Psoas muscle (tissue), 7 donors: ENCODE measurements at regions not wholly inside any gene's neighbourhood (a gene's known extent, or its start where the extent isn't known, plus 50 kb on each side); places are given as distances from the start of the nearest gene placed in this dataset.
"Not testable (repeated sequence)": the region's sequence is repeated elsewhere in the genome, so short reads cannot be mapped to it uniquely, and the experiment has no call there.

Experiments
- ATAC-seq, 4 donors: fragments of 200-7000 bp; cut with Tn5 transposase; one replicate each; pipeline ENCODE4 v1.9.1; 2020; ENCODE audit warnings: moderate library complexity in 3 of 4, mild to moderate bottlenecking in 2 of 4
- DNase-seq, 2 donors: peaks; one replicate each; pipeline ENCODE4 v3.0.0-alpha.2; 2020
- H3K27ac ChIP-seq: fragments of 200-600 bp; one replicate; pipeline ENCODE4 v1.8.0; 2022
- H3K27me3 ChIP-seq, 3 donors: fragments of 200-600 bp in 1 of 3; one replicate each; pipeline versions ENCODE4 v1.6.1 to v1.8.0; 2013 to 2022; ENCODE audit warnings: low read length in 2 of 3, mild to moderate bottlenecking in 2 of 3, moderate library complexity in 1 of 3; ENCODE audit not compliant: insufficient read depth in 3 of 3
- H3K36me3 ChIP-seq, 2 donors: fragments of 200-600 bp in 1 of 2; one replicate each; pipeline versions ENCODE4 v1.6.1 to v1.8.0; 2013 to 2022; ENCODE audit warnings: low read depth in 1 of 2, mild to moderate bottlenecking in 1 of 2, moderate library complexity in 1 of 2; ENCODE audit not compliant: insufficient read depth in 1 of 2
- H3K4me1 ChIP-seq: fragments of 200-600 bp; one replicate; pipeline ENCODE4 v1.8.0; 2022
- H3K4me3 ChIP-seq: fragments of 200-600 bp; one replicate; pipeline ENCODE4 v1.8.0; 2022; ENCODE audit warnings: mild to moderate bottlenecking
- H3K9me3 ChIP-seq: fragments of 200-600 bp; one replicate; pipeline ENCODE4 v1.8.0; 2022
- CTCF ChIP-seq: fragments of 200-600 bp; IDR thresholded peaks from one replicate; pipeline ENCODE4 v1.8.0; 2022; ENCODE audit warnings: antibody characterized with exemption
- WGBS, 3 donors: extraction: QIAGEN DNeasy Blood & Tissue Kit; methylation state at CpG; one replicate each; pipeline versions ENCODE4 v1.1.6 to v1.1.7; 2013; 5-methylcytosine and 5-hydroxymethylcytosine counted together
- intact Hi-C, 2 donors: fragments of 100-400 bp; cut with DNase I; formaldehyde crosslinking; loops; one replicate each; pipeline versions ENCODE4 v1.11.0 to v1.14.2; 2022
- donor health status: healthy with polysubstance abuse.
- donor health status: DM: no; HTN: no; CAD: no; lungs with moderate emphysema.
- donor health status: Bipolar disorder and iron deficiency.
- donor health status: healthy.
- donor health status: DM: yes; HTN: yes; CAD: no.
- donor health status: DM: no; HTN: no; CAD: no.
- donor health status: DM: yes; HTN: yes; CAD: no.

- no peak for TF ChIP-seq CTCF
- WGBS, 3 donors: 36 to 46% (median 42%) methylated on average over 4 of the region's 4 CpGs
- Histone ChIP-seq H3K36me3 (no peaks in the 10 kb centered on the region), H3K27me3 (no peaks in the 10 kb centered on the region), H3K4me1 (no peaks in the 10 kb centered on the region), H3K4me3 (no peak overlapping the region), H3K9me3 (no peaks in the 10 kb centered on the region), H3K27ac (no peak overlapping the region)
- intact Hi-C loops: no loop called here
- DNase-seq (no peak), ATAC-seq (no peak)
Observed at GRCh38 chr4:154120690-154121345, 331.9 kb upstream of the SFRP2 start.

DNA sequence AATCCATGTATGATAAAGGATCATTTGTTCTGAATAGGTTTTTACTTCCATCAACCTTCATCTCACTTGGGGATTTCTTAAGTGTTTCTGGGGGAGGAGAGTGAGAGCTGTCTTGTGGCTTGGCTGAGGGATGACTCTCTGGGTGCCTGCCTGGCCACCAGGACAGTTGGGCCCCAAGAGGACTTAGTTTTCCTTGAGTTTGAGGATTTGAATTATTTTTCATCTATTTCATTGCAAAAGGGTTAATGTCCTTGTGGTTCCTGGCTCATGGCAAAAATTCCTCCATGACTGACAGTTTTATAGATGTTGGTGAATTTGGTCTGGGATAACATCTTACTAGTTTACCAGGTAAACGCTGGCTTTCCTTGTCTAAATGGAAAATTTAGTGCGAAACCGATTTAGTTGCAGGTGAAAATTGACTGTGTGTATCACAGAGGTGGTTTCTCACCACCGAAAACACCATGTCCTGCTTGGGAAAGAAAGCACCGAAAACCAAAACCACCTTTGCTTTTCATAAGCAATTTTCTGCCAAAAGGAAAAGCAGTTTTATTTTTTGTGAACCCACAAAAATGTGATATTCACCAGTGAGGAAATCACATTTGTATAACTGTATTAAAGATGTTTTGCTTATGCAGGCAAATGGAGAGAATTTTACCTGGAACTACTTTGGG is 331.3 kb upstream of the SFRP2 start:
- H3K4me1 ChIP-seq: no peaks in the 10 kb centered on the region
- DNase-seq (no peak), ATAC-seq (no peak)
- TF ChIP-seq CTCF: no peak
- no peak overlapping the region for H3K4me3 ChIP-seq
- H3K9me3 ChIP-seq: no peaks in the 10 kb centered on the region
- no peaks in the 10 kb centered on the region for H3K27me3 ChIP-seq
- intact Hi-C loops: no loop called here
- H3K27ac ChIP-seq: no peak overlapping the region
- no peaks in the 10 kb centered on the region for H3K36me3 ChIP-seq
- WGBS, 3 donors: 81 to 87% (median 82%) methylated on average over 5 of the region's 5 CpGs

DNA sequence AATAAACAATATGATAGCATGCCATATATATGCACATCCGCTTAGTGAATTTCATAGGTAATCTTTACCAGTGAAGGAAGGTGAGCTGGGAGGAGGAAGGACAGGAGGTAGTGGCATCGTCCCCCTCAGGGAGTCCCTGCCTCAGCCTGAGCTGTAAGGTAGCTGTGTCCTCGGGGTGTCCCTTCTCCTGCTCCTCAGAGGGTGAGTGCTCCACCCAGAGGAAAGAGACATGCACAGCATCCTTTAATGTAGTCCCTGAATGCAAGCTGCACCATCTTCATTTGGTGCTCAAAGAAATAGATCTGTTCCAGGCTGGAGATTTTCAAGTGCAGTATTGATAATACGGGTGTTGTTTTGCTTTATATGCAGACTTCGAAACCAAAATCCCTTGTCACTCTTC is 330.4 kb upstream of the SFRP2 start:
- TF ChIP-seq CTCF: no peak
- H3K4me3 ChIP-seq: no peak overlapping the region
- H3K36me3 ChIP-seq: no peaks in the 10 kb centered on the region
- no peaks in the 10 kb centered on the region for H3K9me3 ChIP-seq
- 72 to 75% (median 73%) methylated on average over 5 of the region's 5 CpGs for WGBS, 3 donors
- ATAC-seq (no peak), DNase-seq (no peak)
- no peak overlapping the region for H3K27ac ChIP-seq
- intact Hi-C loops: no loop called here
- no peaks in the 10 kb centered on the region for H3K27me3 ChIP-seq
- no peaks in the 10 kb centered on the region for H3K4me1 ChIP-seq

- H3K36me3 ChIP-seq, H3K27me3 ChIP-seq, ATAC-seq, H3K27ac ChIP-seq, intact Hi-C loops, DNase-seq, H3K4me3 ChIP-seq, H3K9me3 ChIP-seq, H3K4me1 ChIP-seq: not testable (repeated sequence)
- whole genome bisulfite sequencing, 3 donors: 82 to 92% (median 83%) methylated on average over 9 of the region's 9 CpGs
Observed at GRCh38 chr4:154117726-154118125, 328.8 kb upstream of the SFRP2 start.

- 91 to 93% (median 91%) methylated on average over 2 of the region's 2 CpGs for WGBS, 3 donors
- intact Hi-C loops: no loop called here
- H3K27ac ChIP-seq: no peak overlapping the region
- no peaks in the 10 kb centered on the region for H3K36me3 ChIP-seq
- H3K4me3 ChIP-seq: no peak overlapping the region
- ATAC-seq: no peak
- H3K4me1 ChIP-seq: no peaks in the 10 kb centered on the region
- TF ChIP-seq CTCF: no peak
- DNase-seq: no peak
- H3K27me3 ChIP-seq: no peaks in the 10 kb centered on the region
- H3K9me3 ChIP-seq: peaks cover 4% of the 10 kb centered on the region
Observed at GRCh38 chr4:154107337-154107736, 318.5 kb upstream of the SFRP2 start.
